AG10803 (cell line): ENCODE measurements at regions not wholly inside any gene's neighbourhood (a gene's known extent, or its start where the extent isn't known, plus 50 kb on each side); places are given as distances from the start of the nearest gene placed in this dataset.
"Not testable (repeated sequence)": the region's sequence is repeated elsewhere in the genome, so short reads cannot be mapped to it uniquely, and the experiment has no call there.

ENCODE experiments used
- DNase-seq: peaks from one replicate; pipeline ENCODE4 v3.0.0; 2010; ENCODE audit warnings: low read depth
- H3K4me3 ChIP-seq: 2 replicates; pipeline ENCODE4 v1.5.1; 2011; ENCODE audit warnings: mild to moderate bottlenecking, low read length, control low read depth
- CTCF ChIP-seq: conservative IDR thresholded peaks from 2 replicates; pipeline ENCODE4 v1.5.1; 2011; ENCODE audit warnings: mild to moderate bottlenecking, low read length, control low read depth, inconsistent platforms

- no peak for DNase-seq
- H3K4me3 ChIP-seq: no peak overlapping the region
- no peak for TF ChIP-seq CTCF
Measured at GRCh38 chr21:28393279-28393678, 599.4 kb downstream of the LTN1 start.

- no peak overlapping the region for H3K4me3 ChIP-seq
- no peak for TF ChIP-seq CTCF
- no peak for DNase-seq
Measured at GRCh38 chr21:28391938-28392849, 600.5 kb downstream of the LTN1 start.

- H3K4me3 ChIP-seq: no peak overlapping the region
- no peak for DNase-seq
- no peak for TF ChIP-seq CTCF
Measured at GRCh38 chr21:28387220-28387619, 605.5 kb downstream of the LTN1 start.

GRCh38 chr21:28385845-28386244 lies 606.8 kb downstream of the LTN1 start:
- no peak for DNase-seq
- no peak for TF ChIP-seq CTCF
- no peak overlapping the region for H3K4me3 ChIP-seq

GRCh38 chr21:28381000-28381745 lies 611.5 kb downstream of the LTN1 start:
- DNase-seq, H3K4me3 ChIP-seq: not testable (repeated sequence)

- DNase-seq: no peak
- TF ChIP-seq CTCF: no peak
- no peak overlapping the region for H3K4me3 ChIP-seq
Measured at GRCh38 chr21:28380241-28380640, 612.4 kb downstream of the LTN1 start.

- no peak overlapping the region for H3K4me3 ChIP-seq
- no peak for TF ChIP-seq CTCF
Measured at GRCh38 chr21:28378026-28378425, 614.7 kb downstream of the LTN1 start.

More at GRCh38 chr21:28378026-28378425, 614.7 kb downstream of the LTN1 start:
- no peak for DNase-seq
